Vagina (tissue), 2 donors: ENCODE measurements at regions not wholly inside any gene's neighbourhood (a gene's known extent, or its start where the extent isn't known, plus 50 kb on each side); places are given as distances from the start of the nearest gene placed in this dataset.

Experiments used
- CTCF ChIP-seq, 3 experiments: fragments of 450-650 bp in 2 of 3; fragments of 200-600 bp in 1 of 3; sonication (generic) in 1 of 3; IDR thresholded peaks; one replicate each; pipeline ENCODE4 v1.5.1; 2017 to 2019; ENCODE audit warnings: antibody characterized with exemption in 3 of 3, mild to moderate bottlenecking in 2 of 3, moderate library complexity in 2 of 3
- POLR2A ChIP-seq, 2 donors: fragments of 450-650 bp; IDR thresholded peaks; one replicate each; pipeline ENCODE4 v1.6.1; 2017; ENCODE audit warnings: antibody characterized with exemption in 2 of 2, mild to moderate bottlenecking in 2 of 2, moderate library complexity in 2 of 2
- POLR2AphosphoS5 ChIP-seq, 2 donors: sonication (generic); formaldehyde crosslinking; IDR thresholded peaks; one replicate each; pipeline ENCODE4 v1.9.0; 2017; ENCODE audit warnings: antibody characterized with exemption in 2 of 2, mild to moderate bottlenecking in 2 of 2, low read depth in 1 of 2; ENCODE audit not compliant: insufficient read depth in 1 of 2

- TF ChIP-seq CTCF (IDR thresholded peaks at IDR 0.05) (no peak), POLR2AphosphoS5 (IDR thresholded peaks at IDR 0.05; ENCODE audit: insufficient read depth in 1 of 2, low read depth in 1 of 2) (no peak), POLR2A (IDR thresholded peaks at IDR 0.05) (no peak)
Observed at GRCh38 chr10:130746311-130746710, 565.2 kb downstream of the TCERG1L start.
